HCT116 (cell line): ENCODE measurements at regions not wholly inside any gene's neighbourhood (a gene's known extent, or its start where the extent isn't known, plus 50 kb on each side); places are given as distances from the start of the nearest gene placed in this dataset.

Experiments used
- ATAC-seq: fragments of 200-7000 bp; cut with Tn5 transposase; 2 replicates; pipeline ENCODE4 v1.9.1; 2020; ENCODE audit warnings: mild to moderate bottlenecking, moderate library complexity
- BruUV-seq: library from RNA; stranded (reverse); fragments of 400-500 nt; replicated peaks from 2 replicates; lab custom pipeline; 2021; lab: Mats Ljungman, UMichigan
- CTCF ChIA-PET: fragments of 300-600 bp; sonication (Branson Sonifier 250); formaldehyde crosslinking; loops from one replicate; lab custom pipeline; 2021; ENCODE audit warnings: antibody characterized with exemption; lab: Charles Lee
- POLR2A ChIA-PET: fragments of 300-600, 350-600 bp; sonication (Branson Sonifier 250); formaldehyde crosslinking; loops from one replicate; lab custom pipeline; 2021; ENCODE audit warnings: antibody characterized with exemption; lab: Charles Lee
- RAD21 ChIA-PET, 2 experiments: fragments of 300-600 bp; sonication (Branson Sonifier 250); formaldehyde crosslinking; loops; one replicate each; lab custom pipeline; 2023; ENCODE audit warnings: low total read pairs in 2 of 2; ENCODE audit not compliant: uncharacterized antibody in 2 of 2, unreplicated experiment in 2 of 2, low non-redundant PET in 1 of 2; lab: Charles Lee
- DNase-seq: peaks from one replicate; pipeline ENCODE4 v3.0.0-alpha.2; 2010; ENCODE audit warnings: low read depth, low spot score
- H2AFZ ChIP-seq: fragments of 200-600 bp; shearing (Covaris generic), sonication (generic); 2 replicates; pipeline ENCODE4 v1.6.1; 2017; ENCODE audit warnings: low read depth, mixed run types, mixed read lengths, antibody characterized with exemption, low read length; ENCODE audit not compliant: poor library complexity, severe bottlenecking
- H3K27ac ChIP-seq: 2 replicates; pipeline ENCODE4 v1.5.1; 2012; ENCODE audit warnings: low read depth, low read length
- H3K27me3 ChIP-seq: fragments of 200-600 bp; sonication (generic); 2 replicates; pipeline ENCODE4 v1.6.1; 2016; ENCODE audit warnings: mixed run types, low read length, mixed read lengths; ENCODE audit not compliant: insufficient read depth
- H3K36me3 ChIP-seq, 2 experiments: fragments of 200-500 bp in 1 of 2; fragments of 200-600 bp in 1 of 2; sonication (Bioruptor generic) in 1 of 2; sonication (generic) in 1 of 2; 2 replicates each; pipeline versions ENCODE4 v1.5.1 to v1.6.1; 2014 to 2016; ENCODE audit warnings: low read length in 2 of 2, inconsistent platforms in 1 of 2, mixed read lengths in 1 of 2, mixed run types in 1 of 2; ENCODE audit not compliant: insufficient read depth in 2 of 2, control insufficient read depth in 1 of 2
- H3K4me1 ChIP-seq, 2 experiments: fragments of 200-600 bp in 1 of 2; sonication (generic) in 1 of 2; 2 replicates each; pipeline versions ENCODE4 v1.5.1 to v1.6.1; 2012 to 2017; ENCODE audit warnings: low read length in 2 of 2, inconsistent platforms in 1 of 2, mild to moderate bottlenecking in 1 of 2, mixed read lengths in 1 of 2, mixed run types in 1 of 2, moderate library complexity in 1 of 2; ENCODE audit not compliant: insufficient read depth in 2 of 2, control insufficient read depth in 1 of 2
- H3K4me2 ChIP-seq: fragments of 200-600 bp; sonication (generic); 2 replicates; pipeline ENCODE4 v1.6.1; 2017; ENCODE audit warnings: mixed run types, low read length, mixed read lengths
- H3K4me3 ChIP-seq, 2 experiments: fragments of 200-600 bp in 1 of 2; sonication (generic) in 1 of 2; replicated peaks in 1 of 2; 2 replicates each; pipeline ENCODE4 v1.5.1; 2011 to 2016; ENCODE audit warnings: low read length in 2 of 2, control low read depth in 1 of 2, low read depth in 1 of 2, mild to moderate bottlenecking in 1 of 2, mixed read lengths in 1 of 2, mixed run types in 1 of 2
- H3K79me2 ChIP-seq: fragments of 200-600 bp; sonication (generic); 2 replicates; pipeline ENCODE4 v1.6.1; 2017; ENCODE audit warnings: mild to moderate bottlenecking, mixed run types, low read length, moderate library complexity, mixed read lengths; ENCODE audit not compliant: insufficient read depth
- H3K9ac ChIP-seq: fragments of 200-600 bp; sonication (generic); 2 replicates; pipeline ENCODE4 v1.6.1; 2016; ENCODE audit warnings: low read length, mixed read lengths
- H3K9me2 ChIP-seq: fragments of 200-600 bp; sonication (generic), shearing (Covaris generic); 2 replicates; pipeline ENCODE4 v1.6.1; 2017; ENCODE audit warnings: mixed run types, mild to moderate bottlenecking, moderate library complexity; ENCODE audit not compliant: insufficient read depth
- H3K9me3 ChIP-seq, 2 experiments: fragments of 200-500 bp in 1 of 2; fragments of 200-600 bp in 1 of 2; sonication (Bioruptor generic) in 1 of 2; sonication (generic) in 1 of 2; 2 replicates each; pipeline ENCODE4 v1.6.1; 2014 to 2017; ENCODE audit warnings: low read length in 2 of 2, mixed read lengths in 2 of 2, inconsistent platforms in 1 of 2, low read depth in 1 of 2, mild to moderate bottlenecking in 1 of 2, mixed run types in 1 of 2, moderate library complexity in 1 of 2; ENCODE audit not compliant: control insufficient read depth in 1 of 2, insufficient read depth in 1 of 2
- H4K20me1 ChIP-seq: fragments of 200-600 bp; sonication (generic), shearing (Covaris generic); 2 replicates; pipeline ENCODE4 v1.6.1; 2017; ENCODE audit warnings: mixed run types, mild to moderate bottlenecking, moderate library complexity; ENCODE audit not compliant: insufficient read depth
- CBX3 ChIP-seq: IDR thresholded peaks from 2 replicates; pipeline ENCODE4 v1.6.1; 2012; ENCODE audit warnings: low read depth
- CEBPB ChIP-seq: IDR thresholded peaks from 2 replicates; pipeline ENCODE4 v1.6.1; 2012; ENCODE audit warnings: low read depth
- CTCF ChIP-seq, 3 experiments: fragments of 200-600 bp in 1 of 3; sonication (generic) in 1 of 3; IDR thresholded peaks in 2 of 3; conservative IDR thresholded peaks in 1 of 3; 2 replicates each; pipeline ENCODE4 v1.5.1; 2012 to 2017; ENCODE audit warnings: low read depth in 2 of 3, low read length in 2 of 3, antibody characterized with exemption in 1 of 3, borderline replicate concordance in 1 of 3, control low read depth in 1 of 3, mild to moderate bottlenecking in 1 of 3, mixed read lengths in 1 of 3, mixed run types in 1 of 3, moderate library complexity in 1 of 3; ENCODE audit not compliant: insufficient read depth in 1 of 3
- EGR1 ChIP-seq: IDR thresholded peaks from 2 replicates; pipeline ENCODE4 v1.6.1; 2012; ENCODE audit warnings: low read depth
- ELF1 ChIP-seq: IDR thresholded peaks from 2 replicates; pipeline ENCODE4 v1.6.1; 2012; ENCODE audit warnings: low read depth, borderline replicate concordance
- EZH2 ChIP-seq: fragments of 200-600 bp; sonication (generic); IDR thresholded peaks from 2 replicates; pipeline ENCODE4 v1.6.1; 2017; ENCODE audit warnings: antibody characterized with exemption, mixed run types
- EZH2phosphoT487 ChIP-seq: fragments of 200-600 bp; IDR thresholded peaks from 2 replicates; pipeline ENCODE4 v1.6.1; 2018; ENCODE audit warnings: antibody characterized with exemption, borderline replicate concordance
- JUND ChIP-seq: IDR thresholded peaks from 2 replicates; pipeline ENCODE4 v1.6.1; 2012
- MAX ChIP-seq: IDR thresholded peaks from 2 replicates; pipeline ENCODE4 v1.6.1; 2012
- POLR2A ChIP-seq: IDR thresholded peaks from 2 replicates; pipeline ENCODE4 v1.7.0; 2011; ENCODE audit warnings: borderline replicate concordance; ENCODE audit not compliant: insufficient read depth, insufficient read length; ENCODE audit errors: extremely low read depth
- REST ChIP-seq: IDR thresholded peaks from 2 replicates; pipeline ENCODE4 v1.6.1; 2012; ENCODE audit warnings: low read depth
- SP1 ChIP-seq: IDR thresholded peaks from 2 replicates; pipeline ENCODE4 v1.6.1; 2012; ENCODE audit warnings: low read depth
- SRF ChIP-seq: IDR thresholded peaks from 2 replicates; pipeline ENCODE4 v1.6.1; 2012; ENCODE audit warnings: low read depth
- YY1 ChIP-seq: IDR thresholded peaks from 2 replicates; pipeline ENCODE4 v1.6.1; 2011; ENCODE audit warnings: low read length, low read depth, moderate library complexity, mild to moderate bottlenecking; ENCODE audit not compliant: insufficient replicate concordance; ENCODE audit errors: extremely low read depth
- ZNF274 ChIP-seq: fragments of 200-500 bp; sonication (Bioruptor generic); IDR thresholded peaks from 2 replicates; pipeline ENCODE4 v1.6.1; 2014; ENCODE audit warnings: mild to moderate bottlenecking, low read depth, low read length, inconsistent platforms
- intact Hi-C: fragments of 100-400 bp; cut with micrococcal nuclease; formaldehyde crosslinking; loops from 2 replicates; pipeline ENCODE4 v1.10.0; 2022

DNA sequence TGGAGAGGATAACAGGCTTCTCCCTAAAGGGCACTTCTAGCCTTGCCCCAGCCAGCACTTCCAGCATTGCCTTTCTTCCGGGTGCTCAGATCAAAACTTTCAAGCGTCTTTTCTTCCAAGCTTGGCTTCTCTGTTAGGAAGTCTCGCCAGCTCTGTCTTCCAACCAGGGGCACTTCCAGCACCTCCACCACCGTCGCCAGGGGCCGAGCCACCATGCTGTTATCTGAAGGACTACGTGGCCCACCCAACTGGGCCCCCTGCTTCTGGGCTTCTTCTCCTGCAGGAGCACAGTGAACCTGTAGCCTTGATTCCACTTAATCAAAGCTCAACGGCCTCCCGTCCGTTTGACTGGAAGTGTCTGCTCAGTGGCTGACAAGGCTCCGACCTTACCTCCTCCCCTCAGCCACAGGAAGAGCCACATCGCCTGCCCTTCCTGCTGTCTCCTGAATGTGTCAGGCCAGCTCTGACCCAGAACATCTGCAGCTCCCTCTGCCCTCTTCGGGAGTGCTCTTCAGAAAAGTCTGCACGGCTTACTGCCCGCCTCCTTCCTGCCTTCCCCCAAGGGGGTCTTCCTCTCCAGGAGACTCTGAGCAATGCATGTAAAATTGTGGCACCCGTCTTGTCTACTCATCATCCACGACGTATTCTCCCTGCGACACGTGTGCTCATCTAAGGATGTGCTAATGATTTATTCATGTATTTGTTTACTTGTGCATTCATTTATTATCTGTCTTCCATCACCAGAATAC, 527.0 kb downstream of the CDH26 start:
- Histone ChIP-seq H3K4me3 (no peak overlapping the region), H3K36me3 (no peaks in the 10 kb centered on the region), H3K27ac (no peak overlapping the region), H3K79me2 (no peaks in the 10 kb centered on the region), H3K27me3 (no peaks in the 10 kb centered on the region), H3K9me2 (no peaks in the 10 kb centered on the region), H3K9ac (no peak overlapping the region), H4K20me1 (no peaks in the 10 kb centered on the region), H2AFZ (no peak overlapping the region), H3K9me3 (peaks cover 4 to 30% of the 10 kb centered on the region in 2 experiments; a peak in 2 of 4 replicates), H3K4me2 (no peak overlapping the region), H3K4me1 (no peaks in the 10 kb centered on the region)
- intact Hi-C loops = no loop called here
- no peak for TF ChIP-seq REST
- no peak for DNase-seq
- no peak for ATAC-seq
- CTCF ChIA-PET = no interaction called here
- BruUV-seq = no TSS peak
- RAD21 ChIA-PET = no interaction called here
- POLR2A ChIA-PET = no interaction called here

DNA sequence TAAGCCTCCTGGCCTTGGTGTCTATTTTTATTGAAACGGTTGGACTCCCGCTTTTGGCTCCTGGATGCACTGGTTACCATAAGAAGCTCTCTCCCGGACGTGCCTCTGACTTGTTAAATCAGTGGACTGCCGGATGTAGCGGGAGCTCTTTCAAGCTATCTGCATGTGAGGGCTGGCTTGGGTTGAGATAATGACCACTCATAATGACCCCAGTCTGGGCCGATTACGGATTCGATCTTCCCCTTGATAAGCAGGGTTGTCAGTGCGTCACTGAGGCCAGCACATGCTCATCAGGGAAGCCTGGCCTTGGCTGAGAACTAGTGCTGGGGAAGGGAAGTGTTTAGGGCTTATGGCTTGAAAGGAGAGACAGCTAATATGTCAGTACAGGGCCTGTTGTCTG, 528.1 kb downstream of the CDH26 start:
- Histone ChIP-seq H3K27ac (no peak overlapping the region), H2AFZ (no peak overlapping the region), H3K9ac (no peak overlapping the region), H3K9me3 (peaks cover 4 to 24% of the 10 kb centered on the region in 2 experiments; a peak in 2 of 4 replicates), H3K4me2 (no peak overlapping the region), H3K4me1 (no peaks in the 10 kb centered on the region), H4K20me1 (no peaks in the 10 kb centered on the region), H3K27me3 (no peaks in the 10 kb centered on the region), H3K9me2 (no peaks in the 10 kb centered on the region), H3K4me3 (no peak overlapping the region), H3K36me3 (no peaks in the 10 kb centered on the region), H3K79me2 (no peaks in the 10 kb centered on the region)
- POLR2A ChIA-PET = no interaction called here
- CTCF ChIA-PET = no interaction called here
- RAD21 ChIA-PET = no interaction called here
- no TSS peak for BruUV-seq
- no peak for DNase-seq
- no peak for ATAC-seq
- intact Hi-C loops = no loop called here
- TF ChIP-seq POLR2A (no peak), SP1 (no peak), MAX (no peak), EZH2 (no peak), SRF (no peak), CEBPB (no peak), JUND (no peak), CBX3 (no peak), YY1 (no peak), ELF1 (no peak), ZNF274 (no peak), CTCF (IDR thresholded peaks at IDR 0.05 in 2 of 3, conservative IDR thresholded peaks at IDR 0.05 in 1 of 3; ENCODE audit: borderline replicate concordance in 1 of 3, insufficient read depth in 1 of 3, low read depth in 2 of 3, low read length in 2 of 3) (no peak), EGR1 (no peak), EZH2phosphoT487 (no peak)
